ENCODE measurements at regions not wholly inside any gene's neighbourhood (a gene's known extent, or its start where the extent isn't known, plus 50 kb on each side); places are given as distances from the start of the nearest gene placed in this dataset.
"Not testable (repeated sequence)": the region's sequence is repeated elsewhere in the genome, so short reads cannot be mapped to it uniquely, and the experiment has no call there.

DNA sequence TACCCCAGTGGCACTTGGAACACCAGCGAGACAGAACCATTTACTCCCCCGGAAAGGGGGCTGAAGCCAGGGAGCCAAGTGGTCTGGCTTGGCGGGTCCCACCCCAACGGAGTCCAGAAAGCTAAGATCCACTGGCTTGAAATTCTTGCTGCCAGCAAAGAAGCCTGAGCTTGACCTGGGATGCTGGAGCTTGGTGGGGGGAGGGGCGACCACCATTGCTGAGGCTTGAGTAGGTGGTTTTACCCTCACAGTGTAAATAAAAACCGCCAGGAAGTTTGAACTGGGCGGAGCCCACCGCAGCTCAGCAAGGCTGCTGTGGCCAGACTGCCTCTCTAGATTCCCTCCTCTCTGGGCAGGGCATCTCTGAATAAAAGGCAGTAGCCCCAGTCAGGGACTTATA lies 62.8 kb downstream of the RPS24 start:
- DNase-seq = not testable (repeated sequence)

DNA sequence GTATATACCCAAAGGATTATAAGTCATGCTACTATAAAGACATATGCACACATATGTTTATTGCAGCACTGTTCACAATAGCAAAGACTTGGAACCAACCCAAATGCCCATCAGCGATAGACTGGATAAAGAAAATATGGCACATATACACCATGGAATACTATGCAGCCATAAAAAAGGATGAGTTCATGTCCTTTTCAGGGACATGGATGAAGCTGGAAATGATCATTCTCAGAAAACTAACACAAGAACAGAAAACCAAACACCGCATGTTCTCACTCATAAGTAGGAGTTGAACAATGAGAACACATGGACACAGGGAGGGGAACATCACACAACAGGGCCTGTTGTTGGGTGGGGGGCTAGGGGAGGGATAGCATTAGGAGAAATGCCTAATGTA lies 68.9 kb downstream of the RPS24 start:
- not testable (repeated sequence) for DNase-seq

DNA sequence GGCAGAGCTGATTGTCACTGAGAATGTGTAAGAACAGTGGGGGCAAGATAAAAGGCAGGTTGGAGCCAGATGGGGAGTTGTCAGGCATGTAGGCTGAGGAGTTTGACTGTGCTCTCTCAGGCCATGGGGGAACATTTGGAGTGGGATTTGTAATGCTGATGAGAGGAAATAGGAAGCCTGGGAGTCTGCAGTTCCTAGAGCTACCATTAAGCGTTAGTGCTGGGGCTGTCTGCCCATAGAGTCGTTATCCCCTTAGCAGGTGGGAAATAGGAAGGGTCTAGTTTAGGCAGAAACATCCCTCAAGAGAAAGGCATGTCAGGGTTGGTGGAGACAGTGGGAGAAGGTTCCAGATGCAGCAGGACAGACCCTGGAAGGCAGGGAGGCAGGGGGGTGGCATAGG lies 75.5 kb downstream of the RPS24 start:
- DNase-seq = no peak

DNA sequence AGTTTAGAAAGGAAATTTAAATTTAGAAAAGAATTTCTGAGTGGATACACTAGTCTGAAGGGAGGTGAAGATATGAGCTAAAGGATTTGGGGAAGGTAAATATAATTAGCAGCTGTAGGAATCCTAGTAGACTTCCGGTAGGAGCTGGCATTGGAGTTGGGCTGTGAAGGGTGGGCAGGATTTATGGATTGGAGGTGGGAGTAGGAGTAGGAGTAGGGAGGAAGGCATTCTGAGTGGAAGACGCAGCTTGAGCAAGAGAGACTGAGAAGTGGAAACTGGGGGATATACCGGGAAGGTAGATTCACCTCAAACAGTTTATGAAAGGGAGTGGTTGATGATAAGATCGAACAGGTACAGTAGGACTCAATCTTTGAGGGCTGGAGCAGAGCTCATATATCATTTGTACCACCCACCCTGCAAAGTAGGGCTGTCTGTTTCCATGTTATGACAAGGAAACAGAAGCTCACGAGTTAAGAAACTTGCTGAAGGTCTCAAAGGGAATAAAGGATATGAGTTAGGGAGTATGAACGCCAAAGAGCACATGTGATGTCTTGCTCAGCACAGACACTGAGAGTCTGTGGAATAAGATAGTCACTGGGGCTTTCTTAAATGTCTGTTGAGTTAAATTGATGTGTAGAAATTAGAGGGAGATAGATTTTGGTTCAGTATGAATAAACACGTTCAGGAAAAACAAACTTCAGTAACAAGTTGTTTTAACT lies 81.6 kb downstream of the RPS24 start:
- DNase-seq = no peak

DNA sequence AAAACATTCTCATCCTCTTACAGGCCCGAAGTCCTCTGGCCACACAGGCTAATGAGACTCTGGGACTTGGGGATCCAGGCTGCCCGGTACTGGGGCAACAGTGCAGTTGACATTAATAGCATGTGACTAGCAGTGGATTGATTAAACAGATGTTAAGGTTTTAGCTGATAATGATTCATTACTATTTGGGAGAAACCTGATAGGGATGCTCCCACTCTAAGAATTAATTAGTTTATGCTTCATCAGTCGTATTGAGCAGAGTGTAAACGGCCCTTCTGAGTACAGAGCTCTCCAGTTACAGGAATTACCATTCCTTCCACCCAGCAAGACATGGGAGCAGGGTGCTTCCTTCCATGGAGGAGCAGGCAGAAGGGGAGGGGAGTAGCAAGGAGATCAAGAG lies 82.7 kb downstream of the RPS24 start:
- no peak for DNase-seq

DNA sequence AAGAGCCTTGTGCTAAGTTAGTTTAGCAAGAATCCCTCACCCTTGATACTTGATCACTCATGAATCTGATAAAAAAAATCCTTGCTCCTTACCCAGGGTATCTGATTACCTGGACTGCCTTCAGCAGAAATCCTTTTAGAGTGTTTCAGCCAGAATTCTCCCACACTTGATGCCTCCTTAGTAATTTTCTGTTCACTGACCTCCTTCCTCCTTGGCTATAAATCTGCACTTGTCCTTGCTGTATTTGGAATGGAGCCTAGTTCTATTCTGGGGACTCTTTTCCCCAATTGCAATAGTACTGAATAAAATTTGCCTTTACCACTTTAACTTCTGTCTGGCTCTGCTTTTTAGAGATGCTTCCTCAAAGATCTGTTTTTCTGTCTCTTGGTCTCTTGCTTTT lies 84.9 kb downstream of the RPS24 start:
- DNase-seq = no peak

DNA sequence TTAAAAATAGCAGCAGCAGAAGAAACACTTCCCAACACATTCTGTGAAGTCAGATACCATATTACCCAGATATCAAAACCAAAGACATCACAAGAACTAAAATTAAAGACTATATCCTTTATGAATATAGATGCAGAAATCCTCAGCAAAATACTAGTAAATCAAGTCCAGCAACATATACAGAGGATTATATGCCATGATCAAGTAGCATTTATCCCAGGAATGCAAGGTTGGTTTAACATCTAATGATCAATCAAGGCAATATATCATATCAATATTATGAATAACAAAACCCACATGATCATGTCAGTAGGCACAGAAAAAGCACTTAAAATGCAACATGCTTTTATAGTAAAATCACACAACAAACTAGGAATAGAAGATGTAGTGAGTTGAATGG lies 88.1 kb downstream of the RPS24 start:
- no peak for DNase-seq

DNA sequence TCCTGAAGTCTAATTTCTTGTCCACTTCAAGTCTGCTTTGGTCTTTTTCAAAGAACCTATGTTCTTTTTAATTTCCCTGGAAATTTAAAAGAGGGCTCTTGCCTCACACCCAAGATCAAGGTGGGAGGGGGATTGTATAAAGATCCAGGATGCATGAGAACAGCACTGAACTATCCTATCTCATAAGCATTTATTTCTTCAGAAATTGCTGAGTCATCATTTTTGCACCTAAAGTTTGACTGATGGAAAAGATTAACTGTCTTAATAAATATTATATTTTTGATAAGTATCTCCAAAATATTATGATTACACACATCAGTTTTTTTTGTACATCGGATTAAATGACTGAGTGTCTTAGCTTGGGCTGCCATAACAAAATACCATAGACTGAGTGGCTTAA lies 90.5 kb downstream of the RPS24 start:
- no peak for DNase-seq

DNA sequence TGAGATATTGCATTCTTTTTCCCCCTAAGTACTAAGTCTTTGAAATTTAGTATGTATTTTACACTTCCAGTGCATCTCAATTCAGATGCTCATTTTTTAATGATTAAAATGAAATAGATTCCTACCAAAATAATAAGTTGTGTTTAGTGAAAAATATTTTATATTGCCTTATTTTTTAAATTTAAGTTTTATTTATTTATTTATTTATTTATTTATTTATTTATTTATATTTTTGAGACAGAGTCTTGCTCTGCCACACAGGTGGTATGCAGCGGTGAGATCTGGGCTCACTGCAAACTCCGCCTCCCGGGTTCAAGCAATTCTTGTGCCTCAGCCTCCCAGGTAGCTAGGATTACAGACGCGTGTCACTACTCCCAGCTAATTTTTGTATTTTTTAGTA lies 95.5 kb downstream of the RPS24 start:
- DNase-seq = no peak

DNA sequence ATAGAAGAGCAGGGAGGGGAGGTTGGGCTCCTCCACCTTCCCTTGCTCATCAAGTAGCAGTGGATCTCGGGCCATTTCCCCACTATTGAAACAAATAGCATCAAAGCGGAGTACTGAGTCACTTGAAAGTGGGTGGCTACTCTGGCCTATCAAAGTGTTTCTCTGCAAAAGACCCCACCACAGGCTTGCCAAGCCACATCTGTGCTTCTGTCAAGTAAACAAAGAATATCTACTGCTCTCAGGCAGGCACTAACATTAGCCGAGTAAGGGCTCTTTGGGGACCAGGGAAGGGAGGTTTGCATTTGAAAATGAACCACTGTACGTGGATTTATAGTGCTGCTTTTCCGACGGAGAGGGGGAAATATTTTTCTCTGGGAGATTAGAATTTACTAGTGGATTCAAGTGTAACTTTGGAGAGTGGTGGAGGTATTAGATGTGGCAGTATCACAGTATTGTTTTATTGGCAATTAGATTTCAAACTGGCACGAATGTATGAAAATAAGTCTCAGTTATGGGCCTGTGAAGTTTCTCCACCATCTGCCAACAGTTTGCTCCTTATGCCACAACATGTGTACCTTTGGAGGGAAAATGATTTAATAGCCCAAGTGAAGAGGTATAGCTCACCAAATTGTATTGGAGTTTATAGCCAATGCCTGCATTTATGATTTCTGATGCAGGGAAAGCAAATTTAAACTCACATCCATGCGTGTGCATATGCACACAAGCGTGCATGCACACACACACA lies 97.5 kb downstream of the RPS24 start:
- DNase-seq = no peak

DNA sequence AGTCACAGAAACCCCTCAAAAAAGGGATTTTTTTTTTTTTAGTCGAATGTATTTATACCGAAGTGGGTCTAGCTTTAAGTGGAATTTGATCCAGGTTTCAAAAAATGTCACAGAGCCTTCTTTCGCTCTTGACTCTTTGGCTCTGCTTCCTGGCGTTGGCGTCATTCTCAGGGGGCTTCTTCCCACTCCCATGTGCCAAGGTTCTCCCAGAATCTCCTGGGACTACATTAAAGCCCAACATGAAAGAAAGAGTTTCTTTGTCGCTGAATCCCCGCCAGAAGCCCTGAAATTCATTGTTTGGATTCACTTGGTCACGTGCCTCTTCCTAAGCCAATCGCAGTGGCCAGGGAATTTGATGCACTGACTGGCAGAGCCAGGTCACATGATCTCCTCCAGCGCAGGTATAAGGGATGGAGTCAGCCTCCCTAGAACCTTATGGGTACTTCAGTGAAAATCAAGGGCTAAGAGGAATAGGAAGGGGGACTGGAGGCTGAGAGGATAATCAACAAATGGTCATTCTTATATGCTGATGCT lies 101.2 kb downstream of the RPS24 start:
- no peak for DNase-seq

DNA sequence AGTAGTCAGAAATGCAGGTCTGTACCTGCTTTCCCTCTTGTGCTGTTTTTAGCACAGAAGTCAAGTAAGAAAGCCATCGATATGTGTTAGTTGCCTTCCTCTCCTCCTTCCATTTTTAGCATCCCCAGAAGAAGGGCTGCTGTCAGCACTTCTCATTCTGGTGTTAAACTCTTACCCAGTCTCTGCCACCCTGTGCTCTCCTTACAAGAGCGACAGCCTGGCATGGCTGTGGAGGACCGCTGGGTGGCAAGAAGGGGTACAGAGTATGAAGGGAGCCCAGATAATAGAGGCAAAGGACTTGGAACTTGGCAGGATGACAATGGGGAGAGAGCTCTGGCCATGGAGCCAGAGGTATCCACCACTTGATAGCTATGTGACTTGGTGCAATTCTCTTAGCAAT lies 103.5 kb downstream of the RPS24 start:
- DNase-seq = no peak

DNA sequence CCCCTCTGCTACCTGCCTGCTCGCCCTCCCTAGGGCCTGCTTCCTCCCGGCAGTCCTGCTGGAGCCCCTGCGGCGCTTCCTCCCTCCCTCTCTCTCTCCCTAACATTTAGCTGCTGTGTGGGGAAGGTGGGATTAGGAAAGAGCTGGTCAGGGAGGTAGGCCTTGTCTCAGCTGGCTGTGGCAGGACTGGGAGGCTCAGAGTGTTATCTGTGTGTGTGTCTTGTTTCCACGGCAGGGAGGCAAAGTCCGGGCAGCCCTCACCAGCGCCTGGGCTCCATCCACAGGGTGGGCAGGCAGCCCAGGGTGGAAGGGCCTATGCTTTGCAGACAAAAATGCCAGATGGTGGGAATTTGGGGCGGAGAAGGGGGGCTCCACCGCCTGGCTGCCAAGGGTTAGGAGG lies 105.7 kb downstream of the RPS24 start:
- DNase-seq = no peak

DNA sequence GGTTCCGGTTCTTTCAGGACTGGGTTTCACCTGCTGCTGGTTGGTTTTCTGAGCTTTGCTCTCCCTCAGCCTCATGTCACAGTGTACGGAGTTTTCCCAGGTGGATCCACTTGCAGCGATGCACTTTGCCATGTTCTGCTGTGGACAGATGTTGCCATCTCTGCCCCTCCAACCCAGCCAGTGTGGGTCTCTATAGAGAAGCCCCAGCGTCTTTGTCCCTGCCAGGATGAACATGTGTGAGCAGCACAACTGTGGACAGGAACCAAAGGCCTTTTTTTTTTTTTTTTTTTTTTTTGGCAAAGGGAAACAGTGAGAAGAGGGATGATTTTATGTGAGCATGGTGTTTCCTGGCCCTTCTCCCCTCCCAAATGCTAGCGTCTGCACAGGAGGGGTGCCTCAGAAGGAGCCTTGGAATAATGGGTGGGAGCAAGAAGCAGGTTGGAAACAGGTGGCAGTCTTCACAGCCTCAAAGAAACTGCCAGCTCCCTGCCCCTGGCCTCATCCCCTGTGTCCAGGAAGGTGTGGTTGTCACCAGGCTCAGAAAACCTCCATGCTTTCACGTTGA lies 106.5 kb downstream of the RPS24 start:
- no peak for DNase-seq

DNA sequence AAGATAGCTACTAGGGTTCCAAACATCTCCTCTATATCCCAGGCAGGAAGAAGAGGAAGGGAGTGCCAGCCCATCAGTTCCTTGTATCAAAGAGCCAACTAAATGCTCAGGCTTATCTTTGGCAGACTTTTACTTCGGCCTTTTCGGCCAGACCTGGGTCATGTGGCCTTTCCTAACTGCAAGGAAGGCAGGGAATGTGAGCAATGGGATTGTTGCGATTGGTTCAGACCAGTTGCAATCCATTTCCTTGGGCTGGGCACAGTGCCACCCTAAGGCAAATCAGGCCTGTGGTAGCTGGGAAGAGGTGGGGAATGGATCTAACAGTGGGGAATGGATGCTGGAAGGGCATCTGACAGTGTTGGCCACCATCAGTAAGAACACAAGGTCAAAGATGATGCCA lies 109.9 kb downstream of the RPS24 start:
- no peak for DNase-seq

DNA sequence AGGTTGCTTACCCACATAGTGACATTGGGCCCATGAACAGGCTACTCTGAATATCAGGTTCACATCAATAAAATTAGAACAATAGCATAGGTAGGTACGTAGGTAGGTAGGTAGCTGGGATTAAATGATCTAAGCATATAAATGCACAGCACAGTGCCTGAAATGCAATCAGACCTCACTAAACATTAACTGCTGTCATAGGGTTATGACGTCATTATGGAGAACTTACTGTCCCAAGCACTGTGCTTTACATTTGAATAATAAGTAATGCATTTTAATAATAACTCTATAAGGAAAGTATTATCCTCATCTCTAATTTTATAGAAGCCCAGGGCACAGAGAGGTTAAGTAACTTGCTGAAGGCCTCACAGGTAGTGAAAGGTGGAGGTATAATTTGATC lies 112.5 kb downstream of the RPS24 start:
- no peak for DNase-seq

DNA sequence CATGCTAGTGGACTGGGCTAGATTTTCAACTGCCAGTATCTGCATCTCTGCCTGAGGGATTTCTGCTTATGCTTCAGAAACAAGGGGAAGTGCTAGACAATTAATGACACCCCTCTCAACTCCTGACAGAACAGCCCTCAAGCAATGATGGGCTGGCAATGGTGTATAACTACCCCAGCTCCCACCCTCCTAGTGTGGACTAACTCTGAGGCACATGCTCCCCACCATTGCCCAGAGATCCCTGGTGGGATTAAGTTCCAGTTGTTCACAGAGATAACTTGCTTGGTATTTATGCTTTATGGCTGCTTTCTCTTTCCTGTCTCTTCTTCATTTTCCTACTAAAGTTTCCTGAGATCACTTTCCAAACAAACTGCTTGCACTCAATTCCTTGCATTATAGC lies 113.5 kb downstream of the RPS24 start:
- no peak for DNase-seq

DNA sequence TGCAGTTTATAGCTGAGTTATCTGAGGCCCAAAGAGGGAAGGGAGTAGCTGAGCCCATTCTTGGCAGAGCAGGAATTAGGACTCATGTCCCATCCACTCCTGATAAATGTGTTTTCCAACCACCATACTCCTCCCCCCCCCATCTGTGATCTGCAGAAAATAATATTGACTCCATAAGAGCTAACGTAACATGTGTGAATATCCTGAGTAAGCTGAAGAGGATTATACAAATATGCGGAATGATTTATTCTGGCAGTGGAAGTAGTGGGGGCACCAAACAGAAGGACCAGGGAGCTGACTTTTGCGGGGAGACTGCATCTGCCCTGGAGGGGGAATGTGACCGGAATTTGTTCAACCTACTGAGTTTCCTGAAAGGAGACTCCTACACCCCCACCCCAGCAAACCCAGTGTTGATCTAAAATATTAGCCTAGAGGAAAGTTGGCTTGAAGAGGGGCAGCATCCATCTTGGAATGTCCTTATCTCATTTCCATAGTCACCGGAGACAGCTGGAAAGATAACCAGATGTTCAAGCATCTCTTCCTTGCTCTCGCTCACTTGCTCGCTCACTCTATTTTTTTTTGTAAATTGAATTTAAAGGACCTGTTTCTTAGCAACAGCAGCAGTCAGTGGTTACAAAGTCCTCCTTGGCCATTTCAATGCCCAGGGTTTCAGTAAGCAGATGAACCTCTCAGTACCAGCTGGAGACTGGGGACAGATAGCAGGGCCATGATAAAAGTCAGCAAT lies 114.7 kb downstream of the RPS24 start:
- DNase-seq = no peak

DNA sequence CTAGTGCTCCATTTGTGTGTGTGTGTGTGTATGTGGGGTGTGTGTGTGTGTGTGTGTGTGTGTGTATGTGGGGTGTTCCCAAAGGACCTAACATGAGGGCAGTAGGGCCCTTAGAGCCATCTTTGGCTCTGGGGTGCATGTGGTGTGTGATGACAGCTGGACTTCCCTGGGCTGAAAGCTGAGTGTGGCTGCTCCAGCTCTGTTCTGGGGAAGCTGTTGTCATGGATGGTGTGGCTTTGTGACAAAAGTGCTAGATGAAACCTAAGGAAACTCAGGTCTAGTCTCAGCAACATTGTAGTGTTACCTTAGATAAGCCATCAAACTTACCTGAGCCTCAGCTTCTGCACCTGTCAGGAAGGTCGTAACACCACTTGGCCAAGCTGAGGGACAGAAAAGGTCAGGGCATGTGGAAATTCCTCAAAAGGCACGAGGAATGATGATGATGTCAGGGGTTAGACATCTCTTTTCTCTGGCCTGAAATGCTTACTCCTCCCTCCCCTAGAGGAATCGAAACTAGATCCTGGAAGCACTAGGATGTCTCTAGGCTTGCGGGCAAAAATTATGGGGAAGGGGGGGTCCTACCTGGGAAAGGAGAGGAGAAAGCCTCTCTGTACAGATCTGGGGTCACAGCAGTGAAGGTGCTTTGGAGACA lies 115.4 kb downstream of the RPS24 start:
- DNase-seq = no peak

DNA sequence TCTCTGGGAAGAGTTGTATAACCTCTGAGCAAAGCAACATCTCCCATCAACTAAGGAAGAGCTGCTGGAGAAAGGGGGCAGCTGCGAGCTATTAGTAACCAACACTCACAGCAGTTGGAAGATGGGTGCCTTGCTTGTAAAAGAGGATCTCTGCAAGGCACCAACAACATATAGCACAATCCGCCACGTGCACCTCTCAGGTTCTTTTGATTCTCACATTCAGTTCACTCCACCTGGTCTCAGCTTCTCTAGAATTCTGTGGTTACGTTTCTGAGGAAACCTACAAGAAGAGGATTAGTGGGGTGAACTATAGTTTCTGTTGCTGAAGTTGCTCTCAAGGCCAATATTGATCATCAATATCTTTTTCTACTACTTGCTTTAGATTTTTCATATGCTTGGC lies 117.1 kb downstream of the RPS24 start:
- no peak for DNase-seq

DNA sequence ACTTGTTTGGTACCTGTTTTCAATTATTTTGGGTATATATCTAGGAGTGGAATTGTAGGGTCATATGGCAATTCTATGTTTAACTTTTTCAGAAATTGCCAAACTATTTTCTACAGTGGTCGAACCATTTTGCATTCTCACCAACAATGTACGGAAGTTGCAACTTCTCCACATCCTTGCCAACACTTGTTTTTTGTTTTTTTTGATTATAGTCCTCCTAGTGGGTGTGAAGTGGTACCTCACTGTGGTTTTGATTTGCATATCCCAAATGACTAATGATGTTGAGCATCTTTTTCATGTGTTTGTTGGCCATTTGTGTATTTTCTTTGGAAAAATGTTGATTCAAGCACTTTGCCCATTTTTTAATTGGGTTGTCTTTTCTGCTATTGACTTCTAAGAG lies 122.1 kb downstream of the RPS24 start:
- DNase-seq = no peak

DNA sequence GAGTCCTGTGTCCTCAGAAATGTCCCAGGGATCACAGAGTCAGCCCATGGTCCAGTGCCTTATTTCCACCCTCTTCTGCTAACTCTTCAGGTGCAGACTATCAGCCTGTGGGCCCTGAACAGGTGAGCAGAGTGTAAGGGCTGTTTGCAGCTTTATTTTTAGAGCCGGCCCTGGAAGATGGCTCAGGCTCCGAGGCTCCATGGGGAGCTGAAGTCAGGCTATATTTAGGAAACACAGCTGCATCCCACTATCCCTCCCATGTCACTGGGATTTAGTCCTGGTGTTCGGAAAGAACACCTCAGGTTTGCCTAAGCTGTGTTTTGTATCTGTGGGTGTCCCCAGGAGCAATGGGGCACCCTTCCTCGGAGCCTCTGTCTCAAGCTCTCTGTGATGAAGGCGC lies 126.9 kb downstream of the RPS24 start:
- no peak for DNase-seq

DNA sequence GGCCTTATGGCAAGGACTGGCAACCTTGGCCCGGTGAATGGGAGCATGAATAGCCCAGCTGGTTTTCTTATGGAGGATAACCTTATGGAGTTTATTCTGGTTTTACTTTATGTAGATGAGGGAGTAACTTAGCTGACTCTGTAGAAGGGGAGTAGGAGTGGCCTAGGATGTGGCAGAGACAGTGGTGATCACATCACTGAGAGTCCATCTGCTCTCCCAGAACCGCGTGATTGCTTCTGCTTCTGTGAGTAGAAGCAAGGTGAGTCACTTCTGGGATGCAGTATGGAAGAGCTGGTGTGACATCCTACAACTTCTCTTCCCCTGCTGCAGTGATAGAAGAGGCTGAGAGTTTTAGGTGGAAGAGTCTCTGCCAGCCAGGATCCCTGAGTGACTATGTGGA lies 129.2 kb downstream of the RPS24 start:
- no peak for DNase-seq

Data from stimulated activated CD8-positive, alpha-beta memory T cell treated with anti-CD3 and anti-CD28 coated beads, Interleukin-4, amount 100 ng/mL, for 48 hours (primary cell).